NCI-H226 (cell line): ENCODE measurements at regions not wholly inside any gene's neighbourhood (a gene's known extent, or its start where the extent isn't known, plus 50 kb on each side); places are given as distances from the start of the nearest gene placed in this dataset.
"Not testable (repeated sequence)": the region's sequence is repeated elsewhere in the genome, so short reads cannot be mapped to it uniquely, and the experiment has no call there.

Experiments used
- DNase-seq: peaks from one replicate; pipeline ENCODE4 v3.0.0-alpha.2; 2015

- peak; percentile 5 for DNase-seq
These were observed 173.2 kb upstream of the PWP1 start for GRCh38 chr12:107512391-107512790.

GRCh38 chr12:107513184-107513583, 172.4 kb upstream of the PWP1 start:
- DNase-seq, result no peak

GRCh38 chr12:107513636-107514400, 171.8 kb upstream of the PWP1 start:
- no peak for DNase-seq

- DNase-seq, result peak; percentile 49
These were observed 170.6 kb upstream of the PWP1 start for GRCh38 chr12:107514887-107515445.

- DNase-seq, result peak; percentile 99
These were observed 170.1 kb upstream of the PWP1 start for GRCh38 chr12:107515446-107515958.

GRCh38 chr12:107517816-107518215, 167.8 kb upstream of the PWP1 start:
- not testable (repeated sequence) for DNase-seq

- no peak for DNase-seq
These were observed 166.7 kb upstream of the PWP1 start for GRCh38 chr12:107518868-107519267.

GRCh38 chr12:107519906-107520859, 165.4 kb upstream of the PWP1 start:
- no peak for DNase-seq

- DNase-seq, result no peak
These were observed 163.7 kb upstream of the PWP1 start for GRCh38 chr12:107521826-107522355.

GRCh38 chr12:107522692-107523477, 162.7 kb upstream of the PWP1 start:
- DNase-seq, result no peak

GRCh38 chr12:107523775-107524535, 161.6 kb upstream of the PWP1 start:
- DNase-seq, result no peak

GRCh38 chr12:107525063-107525718, 160.4 kb upstream of the PWP1 start:
- no peak for DNase-seq

GRCh38 chr12:107525719-107526554, 159.7 kb upstream of the PWP1 start:
- DNase-seq, result no peak

GRCh38 chr12:107526555-107527180, 158.9 kb upstream of the PWP1 start:
- no peak for DNase-seq

GRCh38 chr12:107528731-107529365, 156.8 kb upstream of the PWP1 start:
- DNase-seq, result no peak

- DNase-seq, result no peak
These were observed 155.6 kb upstream of the PWP1 start for GRCh38 chr12:107529991-107530390.

GRCh38 chr12:107530701-107531100, 154.9 kb upstream of the PWP1 start:
- DNase-seq, result no peak

GRCh38 chr12:107533218-107533617, 152.4 kb upstream of the PWP1 start:
- no peak for DNase-seq

GRCh38 chr12:107536613-107537012, 149.0 kb upstream of the PWP1 start:
- no peak for DNase-seq
